Type B pancreatic cell (in vitro differentiated cells): ENCODE measurements at regions not wholly inside any gene's neighbourhood (a gene's known extent, or its start where the extent isn't known, plus 50 kb on each side); places are given as distances from the start of the nearest gene placed in this dataset.

Experiments used
- DNase-seq: peaks from one replicate; pipeline ENCODE4 v3.0.0; 2021; ENCODE audit warnings: mixed read lengths; ENCODE audit not compliant: unreplicated experiment; ENCODE audit errors: extremely low spot score
- H3K27ac Mint-ChIP-seq: 2 replicates; pipeline ENCODE4 v1.8.0; 2021; ENCODE audit warnings: mild to moderate bottlenecking, mixed read lengths
- H3K27me3 Mint-ChIP-seq: 2 replicates; pipeline ENCODE4 v1.8.0; 2021; ENCODE audit warnings: mixed read lengths
- H3K36me3 Mint-ChIP-seq: 2 replicates; pipeline ENCODE4 v1.8.0; 2021; ENCODE audit warnings: mixed read lengths
- H3K4me1 Mint-ChIP-seq: one replicate; pipeline ENCODE4 v1.8.0; 2021; ENCODE audit warnings: mixed read lengths; ENCODE audit not compliant: unreplicated experiment
- H3K4me3 Mint-ChIP-seq: 2 replicates; pipeline ENCODE4 v1.8.0; 2021; ENCODE audit warnings: mild to moderate bottlenecking, mixed read lengths
- H3K9me3 Mint-ChIP-seq: 2 replicates; pipeline ENCODE4 v1.8.0; 2021; ENCODE audit warnings: mixed read lengths
- CTCF ChIP-seq: fragments of 200-600 bp; sonication (generic); conservative IDR thresholded peaks from 2 replicates; pipeline ENCODE4 v1.5.0; 2021; ENCODE audit warnings: antibody characterized with exemption, mild to moderate bottlenecking

DNA sequence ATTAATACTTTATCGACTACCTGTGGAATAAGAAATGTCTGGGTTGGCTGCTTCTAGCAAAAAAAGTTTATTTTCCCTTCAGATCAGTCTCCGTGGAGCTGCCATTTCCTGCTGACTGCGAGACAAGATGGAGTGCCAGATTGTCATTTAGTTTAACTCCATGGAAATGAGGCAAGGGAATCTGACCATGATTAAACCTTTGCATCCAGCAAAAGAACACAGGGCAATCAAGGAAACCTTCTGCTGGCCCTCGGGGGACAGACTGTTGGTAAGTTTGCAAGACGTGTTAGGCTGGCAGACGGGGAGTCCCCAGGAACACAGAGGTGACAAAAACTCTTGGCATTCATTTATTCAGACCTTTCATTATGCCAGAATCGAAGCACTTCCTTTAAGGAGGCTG lies 52.2 kb upstream of the SPACA1 start:
- Mint-ChIP-seq H3K4me1 (peaks cover 21% of the 10 kb centered on the region), H3K9me3 (no peaks in the 10 kb centered on the region), H3K27ac (no peak overlapping the region), H3K4me3 (no peak overlapping the region), H3K27me3 (no peaks in the 10 kb centered on the region), H3K36me3 (no peaks in the 10 kb centered on the region)
- DNase-seq = no peak
- TF ChIP-seq CTCF = no peak

GRCh38 chr6:87993356-87993755 lies 54.3 kb upstream of the SPACA1 start:
- H3K9me3 Mint-ChIP-seq = no peaks in the 10 kb centered on the region
- H3K36me3 Mint-ChIP-seq = no peaks in the 10 kb centered on the region
- H3K4me3 Mint-ChIP-seq = no peak overlapping the region
- H3K4me1 Mint-ChIP-seq = peaks cover 20% of the 10 kb centered on the region
- H3K27ac Mint-ChIP-seq = no peak overlapping the region
- H3K27me3 Mint-ChIP-seq = no peaks in the 10 kb centered on the region
- TF ChIP-seq CTCF = no peak
- DNase-seq = no peak

DNA sequence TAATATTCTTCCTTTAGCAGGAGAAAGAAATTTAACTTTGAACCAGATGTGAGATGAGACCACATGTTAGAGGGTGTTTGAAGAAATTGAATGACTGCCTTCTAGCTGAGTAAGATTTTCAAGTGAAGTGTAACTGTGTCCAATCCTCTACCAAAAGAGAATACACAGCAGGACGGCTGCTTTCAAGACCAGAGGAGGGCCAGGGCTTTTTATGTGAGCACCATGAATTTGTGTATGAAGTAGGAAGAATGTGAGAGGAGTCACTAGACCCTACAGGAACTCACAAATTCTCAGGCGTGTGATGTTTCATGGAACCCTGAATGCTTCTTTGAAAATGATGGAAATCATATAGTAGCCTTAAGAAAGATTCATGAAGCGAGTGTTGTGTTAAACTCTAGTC lies 56.8 kb upstream of the SPACA1 start:
- Mint-ChIP-seq H3K27me3 (no peaks in the 10 kb centered on the region), H3K36me3 (no peaks in the 10 kb centered on the region), H3K4me3 (no peak overlapping the region), H3K4me1 (peaks cover 20% of the 10 kb centered on the region), H3K9me3 (no peaks in the 10 kb centered on the region), H3K27ac (peak overlapping the region; percentile 16)
- no peak for TF ChIP-seq CTCF
- no peak for DNase-seq

DNA sequence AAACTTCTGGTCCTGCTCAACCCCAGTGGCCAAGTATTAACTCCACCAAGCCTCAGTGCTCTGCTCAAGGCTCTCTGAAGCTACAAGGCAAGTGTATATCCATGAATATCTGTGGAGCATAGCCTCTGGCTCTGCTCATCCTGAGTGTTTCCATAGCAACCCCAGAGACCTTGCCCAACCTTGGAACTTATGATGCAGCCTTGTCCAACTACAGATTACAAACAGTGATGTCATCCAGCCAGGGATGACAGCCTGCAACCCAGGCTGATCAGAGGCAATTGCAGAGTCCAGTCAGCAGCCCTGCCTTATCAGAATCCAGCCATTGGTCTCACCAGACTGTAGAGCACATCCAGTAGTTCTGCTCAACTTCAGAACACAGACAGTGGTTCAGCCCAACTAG lies 65.5 kb upstream of the SPACA1 start:
- H3K9me3 Mint-ChIP-seq = no peaks in the 10 kb centered on the region
- no peaks in the 10 kb centered on the region for H3K36me3 Mint-ChIP-seq
- TF ChIP-seq CTCF = no peak
- no peak for DNase-seq
- no peak overlapping the region for H3K4me3 Mint-ChIP-seq
- no peaks in the 10 kb centered on the region for H3K4me1 Mint-ChIP-seq
- no peak overlapping the region for H3K27ac Mint-ChIP-seq
- H3K27me3 Mint-ChIP-seq = peaks cover 3% of the 10 kb centered on the region

GRCh38 chr6:87979737-87980136 lies 67.9 kb upstream of the SPACA1 start:
- H3K27me3 Mint-ChIP-seq = peaks cover 3% of the 10 kb centered on the region
- H3K36me3 Mint-ChIP-seq = no peaks in the 10 kb centered on the region
- H3K27ac Mint-ChIP-seq = no peak overlapping the region
- no peaks in the 10 kb centered on the region for H3K4me1 Mint-ChIP-seq
- no peak for DNase-seq
- H3K4me3 Mint-ChIP-seq = no peak overlapping the region
- no peaks in the 10 kb centered on the region for H3K9me3 Mint-ChIP-seq
- TF ChIP-seq CTCF = no peak

GRCh38 chr6:87976616-87977015 lies 71.0 kb upstream of the SPACA1 start:
- Mint-ChIP-seq H3K9me3 (peaks cover 4% of the 10 kb centered on the region), H3K27ac (no peak overlapping the region), H3K4me1 (no peaks in the 10 kb centered on the region), H3K4me3 (no peak overlapping the region), H3K36me3 (no peaks in the 10 kb centered on the region), H3K27me3 (peaks cover 3% of the 10 kb centered on the region)
- no peak for TF ChIP-seq CTCF
- DNase-seq = no peak
